HS-27A (cell line): ENCODE measurements at regions not wholly inside any gene's neighbourhood (a gene's known extent, or its start where the extent isn't known, plus 50 kb on each side); places are given as distances from the start of the nearest gene placed in this dataset.
"Not testable (repeated sequence)": the region's sequence is repeated elsewhere in the genome, so short reads cannot be mapped to it uniquely, and the experiment has no call there.

Experiments used
- DNase-seq: peaks from one replicate; pipeline ENCODE4 v3.0.0-alpha.2; 2012; ENCODE audit warnings: low read depth, missing footprints

GRCh38 chr14:49367696-49368095, 218.5 kb downstream of the RPS29 start:
- DNase-seq: no peak

GRCh38 chr14:49366416-49366815, 219.8 kb downstream of the RPS29 start:
- DNase-seq: no peak

- DNase-seq: no peak
Measured at GRCh38 chr14:49364752-49365117, 221.4 kb downstream of the RPS29 start.

GRCh38 chr14:49363821-49364751, 222.1 kb downstream of the RPS29 start:
- DNase-seq: no peak

- no peak for DNase-seq
Measured at GRCh38 chr14:49362916-49363315, 223.3 kb downstream of the RPS29 start.

GRCh38 chr14:49339130-49339529, 247.1 kb downstream of the RPS29 start:
- DNase-seq: no peak

GRCh38 chr14:49319810-49320209, 266.4 kb downstream of the RPS29 start:
- no peak for DNase-seq

GRCh38 chr14:49315570-49315969, 270.6 kb downstream of the RPS29 start:
- DNase-seq: no peak

GRCh38 chr14:49314737-49315136, 271.4 kb downstream of the RPS29 start:
- DNase-seq: no peak

GRCh38 chr14:49313108-49313507, 273.1 kb downstream of the RPS29 start:
- DNase-seq: no peak

GRCh38 chr14:49310298-49310697, 275.9 kb downstream of the RPS29 start:
- DNase-seq: no peak

- no peak for DNase-seq
Measured at GRCh38 chr14:49306152-49306751, 279.9 kb downstream of the RPS29 start.

- DNase-seq: no peak
Measured at GRCh38 chr14:49303946-49304516, 282.1 kb downstream of the RPS29 start.

- DNase-seq: no peak
Measured at GRCh38 chr14:49297102-49297501, 289.1 kb downstream of the RPS29 start.

GRCh38 chr14:49294621-49295148, 291.5 kb downstream of the RPS29 start:
- DNase-seq: no peak

- DNase-seq: no peak
Measured at GRCh38 chr14:49287004-49287403, 299.2 kb downstream of the RPS29 start.

GRCh38 chr14:49286257-49286983, 299.8 kb downstream of the RPS29 start:
- no peak for DNase-seq

- DNase-seq: no peak
Measured at GRCh38 chr14:49280566-49280965, 305.6 kb downstream of the RPS29 start.

GRCh38 chr14:49250517-49250916, 335.7 kb downstream of the RPS29 start:
- DNase-seq: no peak

GRCh38 chr14:49250109-49250508, 336.1 kb downstream of the RPS29 start:
- peak; percentile 68 for DNase-seq

GRCh38 chr14:49249022-49249421, 337.2 kb downstream of the RPS29 start:
- no peak for DNase-seq

- not testable (repeated sequence) for DNase-seq
Measured at GRCh38 chr14:49243777-49244176, 342.4 kb downstream of the RPS29 start.
